ENCODE measurements at regions not wholly inside any gene's neighbourhood (a gene's known extent, or its start where the extent isn't known, plus 50 kb on each side); places are given as distances from the start of the nearest gene placed in this dataset.
"Not testable (repeated sequence)": the region's sequence is repeated elsewhere in the genome, so short reads cannot be mapped to it uniquely, and the experiment has no call there.

GRCh38 chr7:97234494-97234893 is 117.0 kb downstream of the SDHAF3 start:
- not testable (repeated sequence) for DNase-seq

GRCh38 chr7:97246317-97246716 is 128.8 kb downstream of the SDHAF3 start:
- no peak for DNase-seq

GRCh38 chr7:97258187-97258586 is 140.7 kb downstream of the SDHAF3 start:
- not testable (repeated sequence) for DNase-seq

- DNase-seq, result no peak
These were observed 152.2 kb downstream of the SDHAF3 start for GRCh38 chr7:97269741-97270140.

GRCh38 chr7:97270280-97270679 is 152.8 kb downstream of the SDHAF3 start:
- no peak for DNase-seq

GRCh38 chr7:97271619-97272018 is 154.1 kb downstream of the SDHAF3 start:
- DNase-seq, result no peak

GRCh38 chr7:97272237-97272975 is 154.9 kb downstream of the SDHAF3 start:
- no peak for DNase-seq

- no peak for DNase-seq
These were observed 158.0 kb downstream of the SDHAF3 start for GRCh38 chr7:97275475-97275874.

- no peak for DNase-seq
These were observed 163.5 kb downstream of the SDHAF3 start for GRCh38 chr7:97280950-97281349.

- no peak for DNase-seq
These were observed 167.8 kb downstream of the SDHAF3 start for GRCh38 chr7:97285348-97285747.

GRCh38 chr7:97293031-97293430 is 175.5 kb downstream of the SDHAF3 start:
- DNase-seq, result no peak

GRCh38 chr7:97298561-97298960 is 181.1 kb downstream of the SDHAF3 start:
- no peak for DNase-seq

- DNase-seq, result no peak
These were observed 188.1 kb downstream of the SDHAF3 start for GRCh38 chr7:97305589-97305988.

- DNase-seq, result no peak
These were observed 190.1 kb downstream of the SDHAF3 start for GRCh38 chr7:97307521-97308108.

GRCh38 chr7:97313900-97314299 is 196.4 kb downstream of the SDHAF3 start:
- DNase-seq, result no peak

- DNase-seq, result no peak
These were observed 200.1 kb downstream of the SDHAF3 start for GRCh38 chr7:97317575-97317974.

- not testable (repeated sequence) for DNase-seq
These were observed 212.4 kb downstream of the SDHAF3 start for GRCh38 chr7:97329871-97330270.

GRCh38 chr7:97337849-97338248 is 220.4 kb downstream of the SDHAF3 start:
- DNase-seq, result no peak

- no peak for DNase-seq
These were observed 225.0 kb downstream of the SDHAF3 start for GRCh38 chr7:97342512-97342911.

GRCh38 chr7:97346349-97346748 is 228.9 kb downstream of the SDHAF3 start:
- DNase-seq, result no peak

GRCh38 chr7:97351488-97351887 is 234.0 kb downstream of the SDHAF3 start:
- no peak for DNase-seq

- DNase-seq, result no peak
These were observed 240.0 kb downstream of the SDHAF3 start for GRCh38 chr7:97357459-97357858.

GRCh38 chr7:97372882-97373281 is 255.4 kb downstream of the SDHAF3 start:
- DNase-seq, result no peak

GRCh38 chr7:97373736-97374135 is 256.2 kb downstream of the SDHAF3 start:
- DNase-seq, result no peak

- DNase-seq, result no peak
These were observed 260.2 kb downstream of the SDHAF3 start for GRCh38 chr7:97377713-97378112.
